Lower leg skin (tissue), 4 donors: ENCODE measurements at regions not wholly inside any gene's neighbourhood (a gene's known extent, or its start where the extent isn't known, plus 50 kb on each side); places are given as distances from the start of the nearest gene placed in this dataset.

Source experiments
- DNase-seq, 2 donors: peaks; one replicate each; pipeline ENCODE4 v3.0.0-alpha.2; 2019; ENCODE audit warnings: low spot score in 2 of 2
- H3K4me3 ChIP-seq: fragments of 200-600 bp; sonication (generic); 2 replicates; pipeline ENCODE4 v1.5.1; 2017; ENCODE audit warnings: mild to moderate bottlenecking, low read depth; ENCODE audit not compliant: poor library complexity, severe bottlenecking
- POLR2A ChIP-seq, 2 donors: fragments of 450-650 bp; IDR thresholded peaks; one replicate each; pipeline ENCODE4 v1.6.1; 2016 to 2017; ENCODE audit warnings: antibody characterized with exemption in 2 of 2, mild to moderate bottlenecking in 1 of 2, moderate library complexity in 1 of 2
- WGBS, 2 donors: methylation state at CpG; one replicate each; pipeline ENCODE4 v1.1.5; 2018; 5-methylcytosine and 5-hydroxymethylcytosine counted together
- intact Hi-C: fragments of 100-400 bp; cut with DNase I; formaldehyde crosslinking; loops from one replicate; pipeline ENCODE4 v1.15.0; 2023; ENCODE audit warnings: low total_unique reads
- TF ChIP-seq, protein P1 (sequence below), 3 donors: fragments of 450-650 bp; IDR thresholded peaks; one replicate each; pipeline ENCODE4 v1.5.1; 2016; ENCODE audit warnings: antibody characterized with exemption in 3 of 3, mild to moderate bottlenecking in 3 of 3, moderate library complexity in 2 of 3

DNA sequence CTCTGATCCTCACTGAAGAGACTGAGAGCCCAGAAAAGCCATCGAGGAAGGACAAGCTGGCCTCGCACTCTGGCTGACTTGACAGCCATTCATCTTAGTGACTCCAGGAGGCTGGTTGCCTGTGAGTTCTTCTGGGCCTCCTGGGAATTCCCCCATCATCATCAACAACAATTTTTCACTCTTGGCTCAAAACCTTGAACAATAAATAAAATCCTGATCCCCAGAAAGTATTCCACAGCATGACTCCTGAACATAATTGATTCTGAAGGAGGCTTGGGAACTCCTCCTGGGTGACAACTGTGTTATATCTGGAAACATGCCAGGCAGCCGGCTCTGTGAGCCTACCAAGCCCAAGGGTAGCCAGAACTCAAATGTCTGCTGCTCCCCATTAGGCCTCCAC is 188.6 kb downstream of the SHQ1 start:
- intact Hi-C loops: loop anchor here (5.0 kb wide), 1 partner anchor 677 kb away; no protein-coding TSS in a partner anchor
- no peak for DNase-seq
- no peak overlapping the region for H3K4me3 ChIP-seq
- WGBS, 2 donors: 56 to 64% methylated on average over 3 of the region's 3 CpGs
- TF ChIP-seq POLR2A (IDR thresholded peaks at IDR 0.05): no peak
- TF ChIP-seq, protein P1, sequence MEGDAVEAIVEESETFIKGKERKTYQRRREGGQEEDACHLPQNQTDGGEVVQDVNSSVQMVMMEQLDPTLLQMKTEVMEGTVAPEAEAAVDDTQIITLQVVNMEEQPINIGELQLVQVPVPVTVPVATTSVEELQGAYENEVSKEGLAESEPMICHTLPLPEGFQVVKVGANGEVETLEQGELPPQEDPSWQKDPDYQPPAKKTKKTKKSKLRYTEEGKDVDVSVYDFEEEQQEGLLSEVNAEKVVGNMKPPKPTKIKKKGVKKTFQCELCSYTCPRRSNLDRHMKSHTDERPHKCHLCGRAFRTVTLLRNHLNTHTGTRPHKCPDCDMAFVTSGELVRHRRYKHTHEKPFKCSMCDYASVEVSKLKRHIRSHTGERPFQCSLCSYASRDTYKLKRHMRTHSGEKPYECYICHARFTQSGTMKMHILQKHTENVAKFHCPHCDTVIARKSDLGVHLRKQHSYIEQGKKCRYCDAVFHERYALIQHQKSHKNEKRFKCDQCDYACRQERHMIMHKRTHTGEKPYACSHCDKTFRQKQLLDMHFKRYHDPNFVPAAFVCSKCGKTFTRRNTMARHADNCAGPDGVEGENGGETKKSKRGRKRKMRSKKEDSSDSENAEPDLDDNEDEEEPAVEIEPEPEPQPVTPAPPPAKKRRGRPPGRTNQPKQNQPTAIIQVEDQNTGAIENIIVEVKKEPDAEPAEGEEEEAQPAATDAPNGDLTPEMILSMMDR (IDR thresholded peaks at IDR 0.05): no peak

DNA sequence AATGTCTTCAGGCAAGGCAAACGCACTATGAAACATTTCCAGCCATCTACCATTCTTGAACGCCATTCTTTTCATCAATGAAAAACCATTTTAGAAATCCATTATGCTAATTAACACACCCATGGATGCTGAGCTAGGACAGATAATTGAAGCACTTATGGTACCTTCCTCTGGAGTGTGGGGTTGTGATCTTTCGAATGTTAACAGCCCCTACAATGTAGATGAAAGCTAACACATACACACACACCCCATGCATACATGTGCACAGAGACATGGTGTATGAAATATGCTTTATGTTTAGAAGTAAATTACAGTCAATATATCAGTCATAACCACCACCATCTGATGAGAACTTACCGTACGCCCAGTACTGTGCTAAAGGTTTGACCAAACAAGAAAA is 189.1 kb downstream of the SHQ1 start:
- intact Hi-C loops: loop anchor here (5.0 kb wide), 1 partner anchor 677 kb away; no protein-coding TSS in a partner anchor
- DNase-seq: no peak
- 88 to 89% methylated on average over 5 of the region's 5 CpGs for WGBS, 2 donors
- TF ChIP-seq, protein P1 (IDR thresholded peaks at IDR 0.05): no peak
- no peak for TF ChIP-seq POLR2A (IDR thresholded peaks at IDR 0.05)
- H3K4me3 ChIP-seq: no peak overlapping the region

DNA sequence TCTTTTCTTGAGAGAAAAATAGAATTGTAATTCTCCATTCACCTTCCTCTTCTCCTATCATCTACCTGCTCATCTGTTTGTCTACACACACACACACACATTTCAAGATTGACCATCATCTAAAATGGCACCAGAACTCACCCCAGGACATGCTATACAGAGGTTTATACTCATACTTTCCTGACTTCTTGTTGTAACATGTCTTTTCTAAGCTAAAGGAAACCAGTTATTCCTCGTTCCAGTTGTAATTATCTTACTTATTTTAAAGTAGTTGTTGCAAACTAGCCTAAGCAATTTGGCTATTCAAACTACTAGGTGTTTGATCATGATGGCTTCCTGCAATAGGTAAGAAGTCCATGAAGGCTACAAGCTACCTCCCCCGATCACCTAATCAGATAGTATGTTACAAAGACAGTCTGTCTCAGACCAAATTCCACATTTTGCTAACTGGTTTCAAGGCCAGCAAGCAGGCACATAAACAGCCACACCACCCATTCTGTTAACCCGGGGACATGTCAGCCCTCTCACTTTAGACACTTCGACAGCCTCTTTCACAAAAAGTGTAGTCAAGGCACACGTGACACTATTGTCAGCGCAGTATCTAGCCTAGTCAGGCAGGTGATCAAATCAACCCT is 189.7 kb downstream of the SHQ1 start:
- TF ChIP-seq, protein P1 (IDR thresholded peaks at IDR 0.05): no peak
- no peak for TF ChIP-seq POLR2A (IDR thresholded peaks at IDR 0.05)
- DNase-seq: no peak
- intact Hi-C loops: loop anchor here (5.0 kb wide), 1 partner anchor 676 kb away; no protein-coding TSS in a partner anchor
- 76 to 84% methylated on average over 6 of the region's 6 CpGs for WGBS, 2 donors
- no peak overlapping the region for H3K4me3 ChIP-seq

DNA sequence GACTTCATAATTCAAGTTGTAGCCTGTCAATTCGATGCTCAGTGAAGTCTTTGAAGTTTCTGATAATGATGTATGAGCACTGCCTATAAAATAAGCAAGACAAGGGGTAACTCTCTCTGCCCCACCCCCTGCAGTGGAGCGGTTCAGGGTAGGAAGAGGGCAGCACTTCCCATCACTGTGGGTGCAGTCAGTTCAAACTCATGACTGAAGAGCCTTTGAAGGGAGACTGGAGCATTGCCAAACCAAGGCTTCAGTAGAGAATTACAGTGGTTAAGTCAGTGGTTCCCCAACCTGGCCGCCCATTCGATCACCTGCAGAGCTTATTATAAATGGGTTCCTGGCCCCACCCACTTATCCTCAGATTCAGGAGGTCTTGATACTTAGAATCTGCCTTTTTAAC is 190.6 kb downstream of the SHQ1 start:
- no peak overlapping the region for H3K4me3 ChIP-seq
- no peak for DNase-seq
- TF ChIP-seq, protein P1 (IDR thresholded peaks at IDR 0.05): no peak
- no peak for TF ChIP-seq POLR2A (IDR thresholded peaks at IDR 0.05)
- 44 to 59% methylated on average over 4 of the region's 4 CpGs for WGBS, 2 donors
- intact Hi-C loops: loop anchor here (5.0 kb wide), 1 partner anchor 675 kb away; no protein-coding TSS in a partner anchor

DNA sequence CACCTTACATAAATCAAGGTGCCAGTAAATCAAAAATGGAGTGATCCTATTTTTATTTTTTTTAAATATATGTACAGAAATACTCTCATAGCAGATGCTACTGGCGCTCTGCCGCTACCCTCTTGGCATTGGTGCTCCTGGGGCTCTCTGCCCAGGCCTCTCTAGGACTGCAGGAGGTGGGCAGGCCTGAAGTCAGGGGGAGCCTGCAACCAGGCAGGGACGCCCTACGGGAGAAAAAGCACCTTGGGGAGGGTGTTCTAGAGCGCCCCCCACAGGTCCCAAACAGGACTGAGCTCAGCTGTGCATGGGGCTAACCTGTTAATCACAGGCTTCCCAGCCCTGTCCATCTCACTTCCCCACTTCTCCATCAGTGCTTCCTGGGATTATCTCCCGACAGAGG is 192.5 kb downstream of the SHQ1 start:
- H3K4me3 ChIP-seq: no peak overlapping the region
- WGBS, 2 donors: 65 to 71% methylated on average over 6 of the region's 6 CpGs
- intact Hi-C loops: loop anchor here (5.0 kb wide), 1 partner anchor 673 kb away; no protein-coding TSS in a partner anchor
- DNase-seq: no peak
- TF ChIP-seq, protein P1 (IDR thresholded peaks at IDR 0.05): no peak
- no peak for TF ChIP-seq POLR2A (IDR thresholded peaks at IDR 0.05)
